ENCODE measurements at regions not wholly inside any gene's neighbourhood (a gene's known extent, or its start where the extent isn't known, plus 50 kb on each side); places are given as distances from the start of the nearest gene placed in this dataset.
"Not testable (repeated sequence)": the region's sequence is repeated elsewhere in the genome, so short reads cannot be mapped to it uniquely, and the experiment has no call there.

DNA sequence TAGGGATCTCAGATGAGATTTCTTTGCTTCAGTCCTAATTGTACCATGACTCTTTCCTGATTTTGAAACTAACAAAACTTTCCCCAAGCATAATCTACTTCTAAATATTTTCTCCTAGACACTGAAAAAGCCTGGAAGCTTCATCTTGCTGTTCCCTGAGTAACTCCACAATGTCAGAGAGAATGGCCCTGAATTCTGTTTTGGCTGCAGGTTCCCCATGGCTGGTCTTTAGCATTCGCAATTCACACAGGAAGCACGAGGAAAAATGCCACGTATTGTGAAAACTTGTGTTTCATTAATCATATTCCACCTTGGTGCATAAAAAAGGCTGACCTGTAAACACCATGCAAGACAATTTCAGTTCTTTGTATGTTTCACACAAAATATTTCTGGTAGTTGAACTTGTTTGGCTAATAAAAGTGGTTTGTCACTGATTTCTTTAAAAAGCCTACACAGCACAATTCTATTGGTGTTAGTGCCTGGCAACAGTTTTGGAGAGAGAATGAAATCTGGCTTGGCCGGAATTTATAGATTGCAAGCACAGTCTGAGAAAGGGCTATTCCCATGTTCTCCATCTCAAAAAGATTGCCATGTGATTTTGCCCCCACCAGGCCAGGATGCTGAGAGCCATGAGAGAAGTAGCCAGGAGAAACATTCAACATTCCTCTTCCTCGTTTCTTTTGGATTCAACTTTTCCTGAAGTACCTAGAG is 367.1 kb downstream of the NDFIP2 start:
- Histone ChIP-seq H3K27me3 (ENCODE audit: control insufficient read depth in 3 of 3, insufficient read depth in 3 of 3, low read depth in 1 of 3, low read length in 3 of 3) (no peaks in the 10 kb centered on the region), H4K8ac (ENCODE audit: low read depth, low read length) (no peak overlapping the region), H2BK5ac (ENCODE audit: low read length) (no peak overlapping the region), H2AK5ac (ENCODE audit: low read depth, low read length) (no peak overlapping the region), H3K18ac (ENCODE audit: low read length) (no peak overlapping the region), H3K9ac (ENCODE audit: low read depth, low read length, poor library complexity) (no peak overlapping the region), H3K36me3 (replicated peaks in 1 of 2; ENCODE audit: control insufficient read depth in 2 of 2, insufficient read depth in 2 of 2, low read length in 2 of 2) (no peaks in the 10 kb centered on the region), H3K9me3 (replicated peaks in 1 of 2; ENCODE audit: control insufficient read depth in 2 of 2, insufficient read depth in 1 of 2, low read depth in 1 of 2, low read length in 2 of 2) (peaks cover 0 to 6% of the 10 kb centered on the region in 2 donors), H3K79me1 (ENCODE audit: low read depth, low read length) (no peaks in the 10 kb centered on the region), H2BK15ac (ENCODE audit: low read length) (no peak overlapping the region), H3K4me3 (ENCODE audit: low read length in 2 of 2) (no peak overlapping the region), H3K27ac (replicated peaks; ENCODE audit: low read length) (no peak overlapping the region), H3K14ac (ENCODE audit: low read length) (no peak overlapping the region), H3K4me1 (ENCODE audit: control insufficient read depth in 2 of 2, insufficient read depth in 1 of 2, low read depth in 1 of 2, low read length in 2 of 2) (peaks cover 0 to 8% of the 10 kb centered on the region in 2 donors), H4K91ac (ENCODE audit: low read depth, low read length, poor library complexity) (no peak overlapping the region), H3K4ac (ENCODE audit: low read length) (no peak overlapping the region), H3K23ac (ENCODE audit: low read depth, low read length, poor library complexity) (no peak overlapping the region), H2BK120ac (ENCODE audit: low read depth, low read length) (no peak overlapping the region), H3K4me2 (ENCODE audit: insufficient read depth, low read length, poor library complexity, severe bottlenecking) (no peak overlapping the region), H2AFZ (ENCODE audit: low read length) (peak overlapping the region; percentile 63), H2BK12ac (ENCODE audit: low read length) (no peak overlapping the region)
- WGBS, 2 donors (ENCODE audit: extremely low coverage in 2 of 2, insufficient read length in 2 of 2, insufficient replicate concordance in 1 of 2), result no CpG with 5 or more reads among the region's 5 CpGs
- no peak for DNase-seq (ENCODE audit: low spot score)

DNA sequence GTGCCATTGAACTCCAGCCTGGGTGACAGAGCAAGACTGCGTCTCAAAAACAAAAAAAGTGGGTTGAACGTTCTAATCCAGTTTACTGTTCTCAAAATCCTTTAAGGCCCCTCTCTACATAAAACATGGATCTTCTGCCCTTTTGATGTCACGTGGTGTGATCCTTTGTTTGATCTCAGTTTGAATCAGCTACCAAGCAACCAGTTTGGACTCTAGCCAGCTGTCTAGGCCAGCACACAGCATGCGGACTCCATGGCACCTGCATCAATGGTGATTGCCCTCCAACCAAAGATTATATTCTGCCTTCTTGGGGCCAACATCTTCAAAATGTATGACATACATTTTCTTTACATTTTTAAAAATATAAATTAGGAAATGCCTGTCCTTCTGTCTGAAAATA is 365.4 kb downstream of the NDFIP2 start:
- no peak overlapping the region for H3K23ac ChIP-seq (ENCODE audit: low read depth, low read length, poor library complexity)
- H3K4me2 ChIP-seq (ENCODE audit: insufficient read depth, low read length, poor library complexity, severe bottlenecking), result no peak overlapping the region
- no peak overlapping the region for H4K8ac ChIP-seq (ENCODE audit: low read depth, low read length)
- H3K4me3 ChIP-seq (ENCODE audit: low read length in 2 of 2), result no peak overlapping the region
- H3K27me3 ChIP-seq (ENCODE audit: control insufficient read depth in 3 of 3, insufficient read depth in 3 of 3, low read depth in 1 of 3, low read length in 3 of 3), result no peaks in the 10 kb centered on the region
- H3K14ac ChIP-seq (ENCODE audit: low read length), result no peak overlapping the region
- peaks cover 0 to under 1% of the 10 kb centered on the region in 2 donors for H3K9me3 ChIP-seq (replicated peaks in 1 of 2; ENCODE audit: control insufficient read depth in 2 of 2, insufficient read depth in 1 of 2, low read depth in 1 of 2, low read length in 2 of 2)
- H2BK5ac ChIP-seq (ENCODE audit: low read length), result no peak overlapping the region
- no peak overlapping the region for H2AFZ ChIP-seq (ENCODE audit: low read length)
- no peak overlapping the region for H4K91ac ChIP-seq (ENCODE audit: low read depth, low read length, poor library complexity)
- no peak overlapping the region for H2BK120ac ChIP-seq (ENCODE audit: low read depth, low read length)
- no peak overlapping the region for H2AK5ac ChIP-seq (ENCODE audit: low read depth, low read length)
- no peak overlapping the region for H3K9ac ChIP-seq (ENCODE audit: low read depth, low read length, poor library complexity)
- WGBS, 2 donors (ENCODE audit: extremely low coverage in 2 of 2, insufficient read length in 2 of 2, insufficient replicate concordance in 1 of 2), result no CpG with 5 or more reads among the region's 4 CpGs
- no peaks in the 10 kb centered on the region for H3K36me3 ChIP-seq (replicated peaks in 1 of 2; ENCODE audit: control insufficient read depth in 2 of 2, insufficient read depth in 2 of 2, low read length in 2 of 2)
- H2BK15ac ChIP-seq (ENCODE audit: low read length), result no peak overlapping the region
- H3K79me1 ChIP-seq (ENCODE audit: low read depth, low read length), result no peaks in the 10 kb centered on the region
- H3K4ac ChIP-seq (ENCODE audit: low read length), result no peak overlapping the region
- H3K18ac ChIP-seq (ENCODE audit: low read length), result no peak overlapping the region
- H3K4me1 ChIP-seq (ENCODE audit: control insufficient read depth in 2 of 2, insufficient read depth in 1 of 2, low read depth in 1 of 2, low read length in 2 of 2), result peaks cover 0 to 8% of the 10 kb centered on the region in 2 donors
- H2BK12ac ChIP-seq (ENCODE audit: low read length), result no peak overlapping the region
- DNase-seq (ENCODE audit: low spot score), result no peak
- no peak overlapping the region for H3K27ac ChIP-seq (replicated peaks; ENCODE audit: low read length)

DNA sequence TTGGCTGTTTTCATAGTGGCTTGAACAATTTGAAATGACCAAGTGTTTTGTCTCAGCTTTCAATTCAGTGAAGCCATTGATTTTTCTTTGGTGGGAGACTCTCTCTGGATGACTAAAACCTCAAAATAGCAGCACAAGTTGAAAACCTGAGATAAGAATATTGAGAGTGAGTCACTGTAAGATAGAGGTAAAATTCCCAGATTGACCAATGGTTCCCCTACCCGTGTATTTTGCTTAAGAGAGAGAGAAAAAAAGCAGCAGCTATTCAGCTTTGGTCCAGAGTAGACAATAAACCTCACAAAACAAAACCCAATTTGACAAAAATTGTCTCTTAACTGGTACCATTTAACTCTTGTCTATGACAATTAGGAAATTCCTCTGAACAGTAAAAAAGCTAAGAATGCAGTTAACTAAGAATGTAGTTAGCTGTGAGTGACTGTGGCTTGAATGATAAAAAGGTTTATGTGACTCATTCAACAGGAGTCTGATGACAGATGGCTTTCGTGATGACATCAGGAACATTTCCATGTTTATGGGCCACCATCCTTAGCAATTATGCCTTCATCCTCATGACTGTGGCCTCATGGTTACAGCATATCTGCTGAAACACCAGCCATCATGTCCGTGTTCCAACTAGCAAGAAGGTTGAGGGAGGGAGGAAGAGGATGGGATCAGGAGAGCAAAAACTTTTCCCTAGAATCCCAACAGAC is 356.9 kb downstream of the NDFIP2 start:
- H3K4me2 ChIP-seq (ENCODE audit: insufficient read depth, low read length, poor library complexity, severe bottlenecking), result no peak overlapping the region
- no peak overlapping the region for H3K18ac ChIP-seq (ENCODE audit: low read length)
- no CpG with 5 or more reads among the region's 3 CpGs for WGBS, 2 donors (ENCODE audit: extremely low coverage in 2 of 2, insufficient read length in 2 of 2, insufficient replicate concordance in 1 of 2)
- H3K27me3 ChIP-seq (ENCODE audit: control insufficient read depth in 3 of 3, insufficient read depth in 3 of 3, low read depth in 1 of 3, low read length in 3 of 3), result no peaks in the 10 kb centered on the region
- H3K14ac ChIP-seq (ENCODE audit: low read length), result no peak overlapping the region
- H3K27ac ChIP-seq (replicated peaks; ENCODE audit: low read length), result no peak overlapping the region
- H2BK120ac ChIP-seq (ENCODE audit: low read depth, low read length), result no peak overlapping the region
- no peaks in the 10 kb centered on the region for H3K79me1 ChIP-seq (ENCODE audit: low read depth, low read length)
- H3K4me1 ChIP-seq (ENCODE audit: control insufficient read depth in 2 of 2, insufficient read depth in 1 of 2, low read depth in 1 of 2, low read length in 2 of 2), result peaks cover 2 to 4% of the 10 kb centered on the region in 2 donors
- H3K9ac ChIP-seq (ENCODE audit: low read depth, low read length, poor library complexity), result no peak overlapping the region
- no peak overlapping the region for H3K4ac ChIP-seq (ENCODE audit: low read length)
- DNase-seq (ENCODE audit: low spot score), result no peak
- H3K36me3 ChIP-seq (replicated peaks in 1 of 2; ENCODE audit: control insufficient read depth in 2 of 2, insufficient read depth in 2 of 2, low read length in 2 of 2), result no peaks in the 10 kb centered on the region
- no peak overlapping the region for H4K91ac ChIP-seq (ENCODE audit: low read depth, low read length, poor library complexity)
- H4K8ac ChIP-seq (ENCODE audit: low read depth, low read length), result no peak overlapping the region
- H2AK5ac ChIP-seq (ENCODE audit: low read depth, low read length), result no peak overlapping the region
- H3K9me3 ChIP-seq (replicated peaks in 1 of 2; ENCODE audit: control insufficient read depth in 2 of 2, insufficient read depth in 1 of 2, low read depth in 1 of 2, low read length in 2 of 2), result peaks cover 0 to 15% of the 10 kb centered on the region in 2 donors
- no peak overlapping the region for H2BK5ac ChIP-seq (ENCODE audit: low read length)
- H2BK12ac ChIP-seq (ENCODE audit: low read length), result no peak overlapping the region
- no peak overlapping the region for H2BK15ac ChIP-seq (ENCODE audit: low read length)
- H3K23ac ChIP-seq (ENCODE audit: low read depth, low read length, poor library complexity), result no peak overlapping the region
- H3K4me3 ChIP-seq (ENCODE audit: low read length in 2 of 2), result no peak overlapping the region
- no peak overlapping the region for H2AFZ ChIP-seq (ENCODE audit: low read length)

DNA sequence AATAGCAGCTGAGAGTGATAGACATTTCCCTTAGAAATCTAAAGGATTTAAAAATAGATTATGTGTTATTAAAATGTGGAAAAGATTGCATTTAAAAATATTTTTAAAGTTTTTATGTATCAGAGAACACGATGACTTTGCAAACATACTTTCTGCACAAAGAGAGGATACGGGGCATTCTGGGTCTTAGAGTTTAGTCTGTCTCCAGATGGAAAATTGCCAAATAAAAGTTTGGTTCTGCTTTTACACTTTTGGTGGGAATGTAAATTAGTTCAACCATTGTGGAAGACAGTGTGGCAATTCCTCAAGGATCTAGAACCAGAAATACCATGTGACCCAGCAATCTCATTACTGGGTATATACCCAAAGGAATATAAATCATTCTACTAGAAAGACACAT is 355.2 kb downstream of the NDFIP2 start:
- H3K79me1 ChIP-seq (ENCODE audit: low read depth, low read length); H3K18ac ChIP-seq (ENCODE audit: low read length); H3K4ac ChIP-seq (ENCODE audit: low read length); H2BK12ac ChIP-seq (ENCODE audit: low read length); H3K4me3 ChIP-seq (ENCODE audit: low read length in 2 of 2); H3K14ac ChIP-seq (ENCODE audit: low read length); H2AFZ ChIP-seq (ENCODE audit: low read length); H3K23ac ChIP-seq (ENCODE audit: low read depth, low read length, poor library complexity); H3K4me1 ChIP-seq (ENCODE audit: control insufficient read depth in 2 of 2, insufficient read depth in 1 of 2, low read depth in 1 of 2, low read length in 2 of 2); H4K91ac ChIP-seq (ENCODE audit: low read depth, low read length, poor library complexity); H3K9ac ChIP-seq (ENCODE audit: low read depth, low read length, poor library complexity); DNase-seq (ENCODE audit: low spot score); H2BK15ac ChIP-seq (ENCODE audit: low read length); H3K36me3 ChIP-seq (replicated peaks in 1 of 2; ENCODE audit: control insufficient read depth in 2 of 2, insufficient read depth in 2 of 2, low read length in 2 of 2); H4K8ac ChIP-seq (ENCODE audit: low read depth, low read length); H2BK5ac ChIP-seq (ENCODE audit: low read length); H3K27ac ChIP-seq (replicated peaks; ENCODE audit: low read length); H3K27me3 ChIP-seq (ENCODE audit: control insufficient read depth in 3 of 3, insufficient read depth in 3 of 3, low read depth in 1 of 3, low read length in 3 of 3); H3K4me2 ChIP-seq (ENCODE audit: insufficient read depth, low read length, poor library complexity, severe bottlenecking); H2BK120ac ChIP-seq (ENCODE audit: low read depth, low read length); H2AK5ac ChIP-seq (ENCODE audit: low read depth, low read length): not testable (repeated sequence)
- peaks cover 0 to 15% of the 10 kb centered on the region in 2 donors for H3K9me3 ChIP-seq (replicated peaks in 1 of 2; ENCODE audit: control insufficient read depth in 2 of 2, insufficient read depth in 1 of 2, low read depth in 1 of 2, low read length in 2 of 2)
- WGBS, 2 donors (ENCODE audit: extremely low coverage in 2 of 2, insufficient read length in 2 of 2, insufficient replicate concordance in 1 of 2), result no CpG with 5 or more reads among the region's 2 CpGs

All from neuronal stem cell (in vitro differentiated cells).